DOHH2 (cell line): ENCODE measurements at regions not wholly inside any gene's neighbourhood (a gene's known extent, or its start where the extent isn't known, plus 50 kb on each side); places are given as distances from the start of the nearest gene placed in this dataset.

Experiments used
- H3F3A ChIP-seq: fragments of 200-600 bp; sonication (generic), shearing (Covaris generic); 2 replicates; pipeline ENCODE4 v1.6.0; 2016; ENCODE audit warnings: antibody characterized with exemption, mild to moderate bottlenecking; ENCODE audit not compliant: control insufficient read depth, insufficient read depth
- H3K27ac ChIP-seq: fragments of 200-600 bp; sonication (generic); 2 replicates; pipeline ENCODE4 v1.5.1; 2014; ENCODE audit warnings: low read depth, mild to moderate bottlenecking, low read length, moderate library complexity
- H3K27me3 ChIP-seq: fragments of 200-600 bp; sonication (generic); 2 replicates; pipeline ENCODE4 v1.6.1; 2014; ENCODE audit warnings: mild to moderate bottlenecking, low read length, mixed read lengths; ENCODE audit not compliant: control insufficient read depth
- H3K36me3 ChIP-seq: fragments of 200-600 bp; sonication (generic); 2 replicates; pipeline ENCODE4 v1.6.1; 2014; ENCODE audit warnings: mild to moderate bottlenecking, low read length, moderate library complexity, mixed read lengths; ENCODE audit not compliant: control insufficient read depth
- H3K4me1 ChIP-seq: fragments of 200-600 bp; sonication (generic); 2 replicates; pipeline ENCODE4 v1.6.1; 2014; ENCODE audit warnings: mild to moderate bottlenecking, low read length, mixed read lengths; ENCODE audit not compliant: control insufficient read depth
- H3K4me2 ChIP-seq: fragments of 200-600 bp; sonication (generic); 2 replicates; pipeline ENCODE4 v1.6.0; 2014; ENCODE audit warnings: mild to moderate bottlenecking, low read length, moderate library complexity
- H3K4me3 ChIP-seq: fragments of 200-600 bp; sonication (generic); 2 replicates; pipeline ENCODE4 v1.5.1; 2014; ENCODE audit warnings: mild to moderate bottlenecking, low read length, mixed read lengths
- H3K79me2 ChIP-seq: fragments of 200-600 bp; sonication (generic); 2 replicates; pipeline ENCODE4 v1.6.1; 2014; ENCODE audit warnings: mild to moderate bottlenecking, low read length, mixed read lengths; ENCODE audit not compliant: control insufficient read depth
- H3K9me2 ChIP-seq: fragments of 200-600 bp; sonication (generic); replicated peaks from 2 replicates; pipeline ENCODE4 v1.6.1; 2014; ENCODE audit warnings: mild to moderate bottlenecking, low read length, mixed read lengths; ENCODE audit not compliant: control insufficient read depth
- H3K9me3 ChIP-seq: fragments of 200-600 bp; sonication (generic); 2 replicates; pipeline ENCODE4 v1.6.1; 2014; ENCODE audit warnings: antibody characterized with exemption, low read length, mixed read lengths; ENCODE audit not compliant: control insufficient read depth, insufficient read depth
- H4K20me1 ChIP-seq: fragments of 200-600 bp; sonication (generic); 2 replicates; pipeline ENCODE4 v1.6.0; 2014; ENCODE audit warnings: low read depth, mild to moderate bottlenecking, antibody characterized with exemption, low read length, moderate library complexity; ENCODE audit not compliant: control insufficient read depth, insufficient read depth
- CTCF ChIP-seq: fragments of 200-600 bp; sonication (generic); IDR thresholded peaks from one replicate; pipeline ENCODE4 v1.5.1; 2014; ENCODE audit warnings: antibody characterized with exemption, mild to moderate bottlenecking, low read depth, low read length; ENCODE audit not compliant: poor library complexity, severe bottlenecking
- EZH2phosphoT487 ChIP-seq: fragments of 200-600 bp; sonication (generic); IDR thresholded peaks from 2 replicates; pipeline ENCODE4 v1.6.1; 2017; ENCODE audit warnings: borderline replicate concordance, mild to moderate bottlenecking, antibody characterized with exemption, low read length, moderate library complexity, mixed read lengths

GRCh38 chr1:84078108-84078841 lies 65.8 kb upstream of the PRKACB start:
- H3K36me3 ChIP-seq: no peaks in the 10 kb centered on the region
- H3K9me2 ChIP-seq: no peaks in the 10 kb centered on the region
- TF ChIP-seq EZH2phosphoT487 (no peak), CTCF (no peak)
- peak overlapping the region; percentile 93 for H3K4me3 ChIP-seq
- H3K4me2 ChIP-seq: peak overlapping the region; percentile 55
- no peak overlapping the region for H3K27ac ChIP-seq
- H3K4me1 ChIP-seq: peaks cover 25% of the 10 kb centered on the region
- no peaks in the 10 kb centered on the region for H3K27me3 ChIP-seq
- H3K79me2 ChIP-seq: peaks cover 23% of the 10 kb centered on the region
- H3F3A ChIP-seq: no peaks in the 10 kb centered on the region; the same call in 1 of the 2 replicates
- H3K9me3 ChIP-seq: no peaks in the 10 kb centered on the region
- no peaks in the 10 kb centered on the region for H4K20me1 ChIP-seq

- 0 out of 2 replicates have a peak, but pooled peaks have one; percentile 18 for TF ChIP-seq EZH2phosphoT487
- TF ChIP-seq CTCF: no peak
- Histone ChIP-seq H3F3A (no peaks in the 10 kb centered on the region; the same call in 1 of the 2 replicates), H3K4me3 (peak overlapping the region; percentile 93), H3K4me2 (peak overlapping the region; percentile 55), H3K9me2 (no peaks in the 10 kb centered on the region), H3K36me3 (no peaks in the 10 kb centered on the region), H3K27ac (peak overlapping the region; percentile 18), H3K4me1 (peaks cover 25% of the 10 kb centered on the region), H3K79me2 (peaks cover 23% of the 10 kb centered on the region), H3K27me3 (no peaks in the 10 kb centered on the region), H3K9me3 (no peaks in the 10 kb centered on the region), H4K20me1 (no peaks in the 10 kb centered on the region)
Observed at GRCh38 chr1:84077476-84078107, 66.5 kb upstream of the PRKACB start.

GRCh38 chr1:84073266-84073665 lies 70.8 kb upstream of the PRKACB start:
- Histone ChIP-seq H3K36me3 (no peaks in the 10 kb centered on the region), H3K9me2 (no peaks in the 10 kb centered on the region), H4K20me1 (no peaks in the 10 kb centered on the region), H3K4me1 (peaks cover 12% of the 10 kb centered on the region), H3F3A (no peaks in the 10 kb centered on the region), H3K27me3 (no peaks in the 10 kb centered on the region), H3K27ac (no peak overlapping the region), H3K79me2 (peaks cover 13% of the 10 kb centered on the region), H3K4me3 (no peak overlapping the region), H3K9me3 (peaks cover 4% of the 10 kb centered on the region; the same call in 1 of the 2 replicates), H3K4me2 (no peak overlapping the region)
- TF ChIP-seq CTCF (no peak), EZH2phosphoT487 (no peak)
